Activated CD4-positive, CD25-positive, alpha-beta regulatory T cell treated with anti-CD3 and anti-CD28 coated beads, Interleukin-2, amount 50 U/mL, for 24 hours (primary cell): ENCODE measurements at regions not wholly inside any gene's neighbourhood (a gene's known extent, or its start where the extent isn't known, plus 50 kb on each side); places are given as distances from the start of the nearest gene placed in this dataset.
"Not testable (repeated sequence)": the region's sequence is repeated elsewhere in the genome, so short reads cannot be mapped to it uniquely, and the experiment has no call there.

ENCODE experiments used
- ATAC-seq, 2 donors: fragments of 150-1000 bp; cut with Tn5 transposase; one replicate each; pipeline ENCODE4 v1.10.0; 2021; ENCODE audit warnings: mild to moderate bottlenecking in 1 of 2, moderate library complexity in 1 of 2

GRCh38 chr6:100088009-100088408, 94.0 kb upstream of the MCHR2 start:
- ATAC-seq, result no peak

DNA sequence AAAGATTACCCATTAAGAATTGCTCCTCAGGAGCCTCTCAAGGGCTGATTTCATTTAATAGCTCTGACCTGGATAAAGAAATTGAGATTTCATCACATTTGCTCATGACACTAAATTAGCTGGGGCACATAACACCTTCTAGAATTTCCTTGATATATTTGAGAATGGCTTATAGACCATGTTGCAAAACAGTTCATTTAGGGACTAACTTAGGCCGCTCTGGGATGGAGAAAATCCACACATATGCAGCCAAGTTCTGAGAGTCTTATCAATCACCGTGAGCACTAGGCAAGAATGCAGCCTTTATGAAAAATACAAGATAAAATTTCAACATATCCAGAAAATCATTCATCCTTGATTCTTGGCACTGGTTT, 91.0 kb upstream of the MCHR2 start:
- no peak for ATAC-seq

GRCh38 chr6:100084316-100084990, 90.4 kb upstream of the MCHR2 start:
- ATAC-seq, result no peak

- peak in 1 of 2 donors; percentile 27 for ATAC-seq
Measured at GRCh38 chr6:100078509-100078908, 84.5 kb upstream of the MCHR2 start.

- ATAC-seq, result no peak
Measured at GRCh38 chr6:100065348-100065747, 71.3 kb upstream of the MCHR2 start.

DNA sequence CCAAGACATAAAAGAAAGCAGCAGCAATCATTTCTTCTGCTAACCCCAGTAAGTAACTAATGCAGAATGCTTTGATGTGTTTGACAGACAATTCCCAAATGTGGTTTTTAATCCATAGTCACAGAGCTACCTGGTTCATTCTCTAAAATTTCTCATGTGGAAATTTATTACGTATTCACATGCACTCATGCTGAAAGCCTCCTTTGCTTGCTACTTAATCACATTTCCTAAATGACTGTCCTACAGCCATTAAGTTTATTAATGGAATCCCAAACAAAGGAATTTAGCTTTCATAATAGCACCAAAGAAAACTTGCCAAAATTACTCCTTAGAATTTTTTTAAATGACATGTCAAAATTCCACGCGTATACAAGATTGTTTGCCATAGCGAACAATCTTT, 68.6 kb upstream of the MCHR2 start:
- ATAC-seq, result no peak

GRCh38 chr6:100057941-100058340, 63.9 kb upstream of the MCHR2 start:
- no peak for ATAC-seq

DNA sequence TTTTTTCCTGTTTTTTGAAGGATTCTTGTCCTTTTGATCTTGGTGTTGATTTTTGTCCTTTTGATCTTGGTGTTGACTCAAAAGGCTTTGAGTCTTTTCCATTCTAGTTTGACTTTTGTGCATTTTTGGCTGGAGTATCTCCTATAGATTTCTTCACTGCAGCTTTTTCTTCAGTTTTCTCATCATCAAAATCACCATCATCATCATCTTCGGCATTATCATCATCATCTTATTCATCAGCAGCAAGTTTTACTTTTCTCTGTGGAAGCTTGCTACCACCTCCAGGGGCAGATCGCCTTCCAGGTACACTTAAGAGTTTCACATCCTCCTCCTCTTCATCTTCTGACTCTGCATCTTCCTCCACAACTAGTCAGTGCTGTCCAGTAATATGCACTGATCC, 56.5 kb upstream of the MCHR2 start:
- ATAC-seq, result no peak

GRCh38 chr6:100043961-100044360, 49.9 kb upstream of the MCHR2 start:
- not testable (repeated sequence) for ATAC-seq
